Progenitor cell of endocrine pancreas (in vitro differentiated cells): ENCODE measurements at regions not wholly inside any gene's neighbourhood (a gene's known extent, or its start where the extent isn't known, plus 50 kb on each side); places are given as distances from the start of the nearest gene placed in this dataset.

Source experiments
- DNase-seq: peaks from one replicate; pipeline ENCODE4 v3.0.0; 2021; ENCODE audit warnings: low spot score; ENCODE audit not compliant: unreplicated experiment
- H3K27ac Mint-ChIP-seq: 2 replicates; pipeline ENCODE4 v1.8.0; 2021; ENCODE audit warnings: mild to moderate bottlenecking, moderate library complexity, mixed read lengths
- H3K27me3 Mint-ChIP-seq: 2 replicates; pipeline ENCODE4 v1.8.0; 2021; ENCODE audit warnings: mixed read lengths
- H3K36me3 Mint-ChIP-seq: 2 replicates; pipeline ENCODE4 v1.8.0; 2022; ENCODE audit warnings: mixed read lengths; ENCODE audit not compliant: insufficient read depth
- H3K4me1 Mint-ChIP-seq: 2 replicates; pipeline ENCODE4 v1.8.0; 2021; ENCODE audit warnings: low read depth, mixed read lengths
- H3K4me3 Mint-ChIP-seq: 2 replicates; pipeline ENCODE4 v1.8.0; 2021; ENCODE audit warnings: low read depth, mild to moderate bottlenecking, moderate library complexity, mixed read lengths
- H3K9me3 Mint-ChIP-seq: 2 replicates; pipeline ENCODE4 v1.8.0; 2021; ENCODE audit warnings: low read depth, mixed read lengths
- CTCF ChIP-seq: fragments of 200-600 bp; sonication (generic); IDR thresholded peaks from one replicate; pipeline ENCODE4 v1.5.0; 2021; ENCODE audit warnings: antibody characterized with exemption, mild to moderate bottlenecking; ENCODE audit not compliant: unreplicated experiment

GRCh38 chr13:57450356-57450755 lies 181.2 kb upstream of the PCDH17 start:
- H3K27me3 Mint-ChIP-seq = no peaks in the 10 kb centered on the region
- H3K4me3 Mint-ChIP-seq = no peak overlapping the region
- TF ChIP-seq CTCF = no peak
- H3K4me1 Mint-ChIP-seq = no peaks in the 10 kb centered on the region
- no peaks in the 10 kb centered on the region for H3K36me3 Mint-ChIP-seq
- no peaks in the 10 kb centered on the region for H3K9me3 Mint-ChIP-seq
- DNase-seq = no peak
- no peak overlapping the region for H3K27ac Mint-ChIP-seq

GRCh38 chr13:57452228-57452627 lies 179.3 kb upstream of the PCDH17 start:
- Mint-ChIP-seq H3K4me1 (no peaks in the 10 kb centered on the region), H3K27ac (no peak overlapping the region), H3K36me3 (no peaks in the 10 kb centered on the region), H3K27me3 (no peaks in the 10 kb centered on the region), H3K4me3 (no peak overlapping the region), H3K9me3 (no peaks in the 10 kb centered on the region)
- DNase-seq = no peak
- TF ChIP-seq CTCF = no peak

- H3K4me1 Mint-ChIP-seq = no peaks in the 10 kb centered on the region
- no peak for TF ChIP-seq CTCF
- H3K4me3 Mint-ChIP-seq = no peak overlapping the region
- no peak for DNase-seq
- no peaks in the 10 kb centered on the region for H3K9me3 Mint-ChIP-seq
- H3K27me3 Mint-ChIP-seq = no peaks in the 10 kb centered on the region
- H3K36me3 Mint-ChIP-seq = no peaks in the 10 kb centered on the region
- H3K27ac Mint-ChIP-seq = no peak overlapping the region
Measured at GRCh38 chr13:57470491-57470890, 161.1 kb upstream of the PCDH17 start.

- no peaks in the 10 kb centered on the region for H3K4me1 Mint-ChIP-seq
- no peak for TF ChIP-seq CTCF
- H3K27me3 Mint-ChIP-seq = no peaks in the 10 kb centered on the region
- no peak overlapping the region for H3K27ac Mint-ChIP-seq
- DNase-seq = no peak
- H3K4me3 Mint-ChIP-seq = no peak overlapping the region
- H3K9me3 Mint-ChIP-seq = no peaks in the 10 kb centered on the region
- no peaks in the 10 kb centered on the region for H3K36me3 Mint-ChIP-seq
Measured at GRCh38 chr13:57491318-57491717, 140.2 kb upstream of the PCDH17 start.

GRCh38 chr13:57507752-57508463 lies 123.6 kb upstream of the PCDH17 start:
- Mint-ChIP-seq H3K4me3 (no peak overlapping the region), H3K27me3 (no peaks in the 10 kb centered on the region), H3K36me3 (no peaks in the 10 kb centered on the region), H3K9me3 (no peaks in the 10 kb centered on the region), H3K4me1 (no peaks in the 10 kb centered on the region), H3K27ac (no peak overlapping the region)
- TF ChIP-seq CTCF = no peak
- DNase-seq = no peak
